ENCODE measurements at regions not wholly inside any gene's neighbourhood (a gene's known extent, or its start where the extent isn't known, plus 50 kb on each side); places are given as distances from the start of the nearest gene placed in this dataset.

GRCh38 chr13:68727165-68727564 lies 1380.5 kb upstream of the ATXN8OS start:
- Histone ChIP-seq H3K79me2 (ENCODE audit: insufficient read depth, low read length) (no peaks in the 10 kb centered on the region), H3K4me2 (ENCODE audit: low read depth, low read length, poor library complexity, severe bottlenecking) (no peak overlapping the region), H3K4me3 (ENCODE audit: insufficient read depth, low read length, poor library complexity, severe bottlenecking) (no peak overlapping the region), H2AFZ (ENCODE audit: low read depth, low read length, severe bottlenecking) (peak overlapping the region; percentile 31), H3K9ac (ENCODE audit: low read length) (no peak overlapping the region), H3K9me3 (ENCODE audit: insufficient read depth, low read length) (no peaks in the 10 kb centered on the region), H3K27ac (ENCODE audit: low read depth, low read length) (no peak overlapping the region), H3K9me2 (replicated peaks; ENCODE audit: insufficient read depth, low read length) (no peaks in the 10 kb centered on the region), H3K36me3 (ENCODE audit: low read length) (no peaks in the 10 kb centered on the region), H4K20me1 (ENCODE audit: low read depth, low read length) (no peaks in the 10 kb centered on the region), H3F3A (ENCODE audit: insufficient read depth) (no peaks in the 10 kb centered on the region), H3K27me3 (ENCODE audit: low read length) (no peaks in the 10 kb centered on the region)
- no peak for TF ChIP-seq EZH2phosphoT487 (conservative IDR thresholded peaks at IDR 0.05; ENCODE audit: low read length)
- TF ChIP-seq, protein P1, sequence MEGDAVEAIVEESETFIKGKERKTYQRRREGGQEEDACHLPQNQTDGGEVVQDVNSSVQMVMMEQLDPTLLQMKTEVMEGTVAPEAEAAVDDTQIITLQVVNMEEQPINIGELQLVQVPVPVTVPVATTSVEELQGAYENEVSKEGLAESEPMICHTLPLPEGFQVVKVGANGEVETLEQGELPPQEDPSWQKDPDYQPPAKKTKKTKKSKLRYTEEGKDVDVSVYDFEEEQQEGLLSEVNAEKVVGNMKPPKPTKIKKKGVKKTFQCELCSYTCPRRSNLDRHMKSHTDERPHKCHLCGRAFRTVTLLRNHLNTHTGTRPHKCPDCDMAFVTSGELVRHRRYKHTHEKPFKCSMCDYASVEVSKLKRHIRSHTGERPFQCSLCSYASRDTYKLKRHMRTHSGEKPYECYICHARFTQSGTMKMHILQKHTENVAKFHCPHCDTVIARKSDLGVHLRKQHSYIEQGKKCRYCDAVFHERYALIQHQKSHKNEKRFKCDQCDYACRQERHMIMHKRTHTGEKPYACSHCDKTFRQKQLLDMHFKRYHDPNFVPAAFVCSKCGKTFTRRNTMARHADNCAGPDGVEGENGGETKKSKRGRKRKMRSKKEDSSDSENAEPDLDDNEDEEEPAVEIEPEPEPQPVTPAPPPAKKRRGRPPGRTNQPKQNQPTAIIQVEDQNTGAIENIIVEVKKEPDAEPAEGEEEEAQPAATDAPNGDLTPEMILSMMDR (IDR thresholded peaks at IDR 0.05; ENCODE audit: insufficient read depth, low read length, poor library complexity, severe bottlenecking): no peak

- Histone ChIP-seq H3K9me2 (replicated peaks; ENCODE audit: insufficient read depth, low read length) (no peaks in the 10 kb centered on the region), H3K79me2 (ENCODE audit: insufficient read depth, low read length) (no peaks in the 10 kb centered on the region), H3K4me2 (ENCODE audit: low read depth, low read length, poor library complexity, severe bottlenecking) (no peak overlapping the region), H3K36me3 (ENCODE audit: low read length) (no peaks in the 10 kb centered on the region), H3K9me3 (ENCODE audit: insufficient read depth, low read length) (no peaks in the 10 kb centered on the region), H3K27me3 (ENCODE audit: low read length) (no peaks in the 10 kb centered on the region), H3K27ac (ENCODE audit: low read depth, low read length) (no peak overlapping the region), H3K4me3 (ENCODE audit: insufficient read depth, low read length, poor library complexity, severe bottlenecking) (no peak overlapping the region), H2AFZ (ENCODE audit: low read depth, low read length, severe bottlenecking) (no peak overlapping the region), H3K9ac (ENCODE audit: low read length) (no peak overlapping the region), H4K20me1 (ENCODE audit: low read depth, low read length) (no peaks in the 10 kb centered on the region), H3F3A (ENCODE audit: insufficient read depth) (no peaks in the 10 kb centered on the region)
- no peak for TF ChIP-seq EZH2phosphoT487 (conservative IDR thresholded peaks at IDR 0.05; ENCODE audit: low read length)
- TF ChIP-seq, protein P1 (IDR thresholded peaks at IDR 0.05; ENCODE audit: insufficient read depth, low read length, poor library complexity, severe bottlenecking): no peak
Observed at GRCh38 chr13:68719815-68720214, 1387.8 kb upstream of the ATXN8OS start.

GRCh38 chr13:68715651-68716050 lies 1392.0 kb upstream of the ATXN8OS start:
- Histone ChIP-seq H3K79me2 (ENCODE audit: insufficient read depth, low read length) (no peaks in the 10 kb centered on the region), H3K27ac (ENCODE audit: low read depth, low read length) (no peak overlapping the region), H2AFZ (ENCODE audit: low read depth, low read length, severe bottlenecking) (peak overlapping the region; percentile 13), H3K4me2 (ENCODE audit: low read depth, low read length, poor library complexity, severe bottlenecking) (no peak overlapping the region), H3K36me3 (ENCODE audit: low read length) (no peaks in the 10 kb centered on the region), H3K9ac (ENCODE audit: low read length) (no peak overlapping the region), H3K27me3 (ENCODE audit: low read length) (no peaks in the 10 kb centered on the region), H4K20me1 (ENCODE audit: low read depth, low read length) (no peaks in the 10 kb centered on the region), H3K9me3 (ENCODE audit: insufficient read depth, low read length) (0 out of 2 replicates have a peak, but pooled peaks cover 5% of the 10 kb centered on the region), H3F3A (ENCODE audit: insufficient read depth) (no peaks in the 10 kb centered on the region), H3K9me2 (replicated peaks; ENCODE audit: insufficient read depth, low read length) (no peaks in the 10 kb centered on the region), H3K4me3 (ENCODE audit: insufficient read depth, low read length, poor library complexity, severe bottlenecking) (no peak overlapping the region)
- TF ChIP-seq EZH2phosphoT487 (conservative IDR thresholded peaks at IDR 0.05; ENCODE audit: low read length): no peak
- TF ChIP-seq, protein P1 (IDR thresholded peaks at IDR 0.05; ENCODE audit: insufficient read depth, low read length, poor library complexity, severe bottlenecking): no peak
